ENCODE measurements at regions not wholly inside any gene's neighbourhood (a gene's known extent, or its start where the extent isn't known, plus 50 kb on each side); places are given as distances from the start of the nearest gene placed in this dataset.

DNA sequence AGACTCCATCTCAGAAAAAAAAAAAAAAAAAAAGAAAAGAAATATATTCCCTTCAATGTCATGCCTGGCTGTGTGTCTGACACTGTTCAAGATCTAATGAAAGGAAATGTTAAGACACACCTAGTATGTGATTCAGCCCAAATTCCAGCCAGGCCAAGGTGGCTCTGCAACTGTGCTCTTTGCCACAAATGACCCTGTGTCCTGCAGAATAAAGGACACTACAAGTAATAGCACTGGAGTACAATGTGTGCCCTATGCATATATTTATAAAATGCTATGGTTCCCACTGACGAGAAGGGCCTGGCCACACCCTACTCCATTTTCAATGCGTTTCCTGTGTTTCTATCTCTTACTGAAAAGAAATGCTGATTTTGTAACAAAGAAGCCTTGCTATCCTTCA, 98.0 kb upstream of the SORBS2 start:
- no peaks in the 10 kb centered on the region for H3K9me3 ChIP-seq (ENCODE audit: insufficient read depth, low read length)

DNA sequence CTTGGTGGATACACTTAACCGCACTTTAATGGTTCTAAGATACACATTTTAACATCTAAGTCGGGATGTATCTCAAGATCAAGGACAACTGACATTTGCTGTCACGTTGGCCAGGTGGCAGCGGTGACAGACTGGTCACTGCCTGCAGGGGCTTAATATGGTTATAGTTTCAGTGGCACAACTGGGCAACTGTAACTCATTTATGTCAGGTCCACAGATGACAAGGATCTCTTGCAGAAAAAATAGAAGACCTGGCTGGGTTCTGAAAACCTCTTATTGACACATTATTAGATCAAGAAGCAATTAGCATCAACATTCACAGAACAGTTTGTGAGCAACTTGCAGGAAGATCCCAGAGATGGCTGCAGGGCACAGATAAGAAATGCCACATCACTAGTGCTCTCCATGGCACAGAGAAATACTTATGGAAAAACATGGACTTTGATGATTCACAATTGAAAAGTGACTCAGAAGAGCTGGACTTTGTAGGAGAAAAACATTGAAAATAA, 99.6 kb upstream of the SORBS2 start:
- TF ChIP-seq, protein P1, sequence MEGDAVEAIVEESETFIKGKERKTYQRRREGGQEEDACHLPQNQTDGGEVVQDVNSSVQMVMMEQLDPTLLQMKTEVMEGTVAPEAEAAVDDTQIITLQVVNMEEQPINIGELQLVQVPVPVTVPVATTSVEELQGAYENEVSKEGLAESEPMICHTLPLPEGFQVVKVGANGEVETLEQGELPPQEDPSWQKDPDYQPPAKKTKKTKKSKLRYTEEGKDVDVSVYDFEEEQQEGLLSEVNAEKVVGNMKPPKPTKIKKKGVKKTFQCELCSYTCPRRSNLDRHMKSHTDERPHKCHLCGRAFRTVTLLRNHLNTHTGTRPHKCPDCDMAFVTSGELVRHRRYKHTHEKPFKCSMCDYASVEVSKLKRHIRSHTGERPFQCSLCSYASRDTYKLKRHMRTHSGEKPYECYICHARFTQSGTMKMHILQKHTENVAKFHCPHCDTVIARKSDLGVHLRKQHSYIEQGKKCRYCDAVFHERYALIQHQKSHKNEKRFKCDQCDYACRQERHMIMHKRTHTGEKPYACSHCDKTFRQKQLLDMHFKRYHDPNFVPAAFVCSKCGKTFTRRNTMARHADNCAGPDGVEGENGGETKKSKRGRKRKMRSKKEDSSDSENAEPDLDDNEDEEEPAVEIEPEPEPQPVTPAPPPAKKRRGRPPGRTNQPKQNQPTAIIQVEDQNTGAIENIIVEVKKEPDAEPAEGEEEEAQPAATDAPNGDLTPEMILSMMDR (IDR thresholded peaks at IDR 0.05; ENCODE audit: low read depth, low read length): no peak
- no peak for TF ChIP-seq EZH2phosphoT487 (IDR thresholded peaks at IDR 0.05; ENCODE audit: low read depth)
- Histone ChIP-seq H3K9me3 (ENCODE audit: insufficient read depth, low read length) (no peaks in the 10 kb centered on the region), H4K20me1 (ENCODE audit: insufficient read depth, low read length) (no peaks in the 10 kb centered on the region), H3K36me3 (replicated peaks; ENCODE audit: low read depth, low read length) (no peaks in the 10 kb centered on the region), H3K9ac (ENCODE audit: low read length) (no peak overlapping the region), H3K27me3 (ENCODE audit: low read depth, low read length) (no peaks in the 10 kb centered on the region), H3K4me2 (ENCODE audit: low read length) (no peak overlapping the region), H3K79me2 (ENCODE audit: low read length) (no peaks in the 10 kb centered on the region), H3K4me3 (ENCODE audit: low read length) (no peak overlapping the region), H3K27ac (ENCODE audit: low read length) (no peak overlapping the region), H3K4me1 (ENCODE audit: low read length) (no peaks in the 10 kb centered on the region), H2AFZ (ENCODE audit: low read depth, low read length) (no peak overlapping the region)

More for the DNA sequence above, 98.0 kb upstream of the SORBS2 start:
- no peak overlapping the region for H3K4me3 ChIP-seq (ENCODE audit: low read length)
- H3K36me3 ChIP-seq (replicated peaks; ENCODE audit: low read depth, low read length): no peaks in the 10 kb centered on the region
- H3K79me2 ChIP-seq (ENCODE audit: low read length): no peaks in the 10 kb centered on the region
- TF ChIP-seq, protein P1 (IDR thresholded peaks at IDR 0.05; ENCODE audit: low read depth, low read length): no peak
- no peak for TF ChIP-seq EZH2phosphoT487 (IDR thresholded peaks at IDR 0.05; ENCODE audit: low read depth)
- H3K4me1 ChIP-seq (ENCODE audit: low read length): no peaks in the 10 kb centered on the region
- no peak overlapping the region for H3K27ac ChIP-seq (ENCODE audit: low read length)
- H2AFZ ChIP-seq (ENCODE audit: low read depth, low read length): no peak overlapping the region
- no peak overlapping the region for H3K9ac ChIP-seq (ENCODE audit: low read length)
- no peaks in the 10 kb centered on the region for H4K20me1 ChIP-seq (ENCODE audit: insufficient read depth, low read length)
- no peak overlapping the region for H3K4me2 ChIP-seq (ENCODE audit: low read length)
- no peaks in the 10 kb centered on the region for H3K27me3 ChIP-seq (ENCODE audit: low read depth, low read length)

DNA sequence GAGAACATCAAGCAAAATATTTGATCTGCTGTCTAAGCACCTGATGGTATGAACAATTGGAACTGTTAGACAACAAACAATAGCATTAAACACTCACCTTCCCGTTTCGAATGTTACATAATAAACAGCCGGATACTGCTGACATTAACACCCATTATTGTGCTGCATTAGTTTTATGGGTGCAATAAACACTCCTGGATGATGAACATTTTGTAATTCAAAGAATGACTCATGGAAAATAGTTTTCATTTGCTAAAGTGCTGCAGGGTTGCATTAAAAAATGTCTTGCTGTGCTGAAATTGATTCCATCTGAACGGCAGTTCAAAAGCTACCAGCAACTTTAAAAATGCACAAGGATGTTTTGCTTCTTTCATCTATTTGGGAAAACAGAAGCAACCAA, 100.8 kb upstream of the SORBS2 start:
- H4K20me1 ChIP-seq (ENCODE audit: insufficient read depth, low read length): no peaks in the 10 kb centered on the region
- no peak overlapping the region for H2AFZ ChIP-seq (ENCODE audit: low read depth, low read length)
- H3K27ac ChIP-seq (ENCODE audit: low read length): no peak overlapping the region
- H3K4me2 ChIP-seq (ENCODE audit: low read length): no peak overlapping the region
- H3K79me2 ChIP-seq (ENCODE audit: low read length): no peaks in the 10 kb centered on the region
- H3K9ac ChIP-seq (ENCODE audit: low read length): no peak overlapping the region
- no peaks in the 10 kb centered on the region for H3K4me1 ChIP-seq (ENCODE audit: low read length)
- H3K36me3 ChIP-seq (replicated peaks; ENCODE audit: low read depth, low read length): no peaks in the 10 kb centered on the region
- H3K4me3 ChIP-seq (ENCODE audit: low read length): no peak overlapping the region
- no peaks in the 10 kb centered on the region for H3K27me3 ChIP-seq (ENCODE audit: low read depth, low read length)
- H3K9me3 ChIP-seq (ENCODE audit: insufficient read depth, low read length): no peaks in the 10 kb centered on the region
- TF ChIP-seq, protein P1 (IDR thresholded peaks at IDR 0.05; ENCODE audit: low read depth, low read length): no peak
- no peak for TF ChIP-seq EZH2phosphoT487 (IDR thresholded peaks at IDR 0.05; ENCODE audit: low read depth)

GRCh38 chr4:185914583-185915199, 102.7 kb upstream of the SORBS2 start:
- Histone ChIP-seq H3K4me3 (ENCODE audit: low read length) (no peak overlapping the region), H2AFZ (ENCODE audit: low read depth, low read length) (no peak overlapping the region), H3K79me2 (ENCODE audit: low read length) (no peaks in the 10 kb centered on the region), H3K9ac (ENCODE audit: low read length) (no peak overlapping the region), H3K4me2 (ENCODE audit: low read length) (no peak overlapping the region), H3K9me3 (ENCODE audit: insufficient read depth, low read length) (no peaks in the 10 kb centered on the region), H3K4me1 (ENCODE audit: low read length) (no peaks in the 10 kb centered on the region), H4K20me1 (ENCODE audit: insufficient read depth, low read length) (no peaks in the 10 kb centered on the region), H3K27ac (ENCODE audit: low read length) (no peak overlapping the region), H3K36me3 (replicated peaks; ENCODE audit: low read depth, low read length) (no peaks in the 10 kb centered on the region), H3K27me3 (ENCODE audit: low read depth, low read length) (no peaks in the 10 kb centered on the region)
- TF ChIP-seq EZH2phosphoT487 (IDR thresholded peaks at IDR 0.05; ENCODE audit: low read depth): no peak
- TF ChIP-seq, protein P1 (IDR thresholded peaks at IDR 0.05; ENCODE audit: low read depth, low read length): no peak
